WTC11 (cell line): ENCODE measurements at regions not wholly inside any gene's neighbourhood (a gene's known extent, or its start where the extent isn't known, plus 50 kb on each side); places are given as distances from the start of the nearest gene placed in this dataset.

Experiments used
- ATAC-seq: fragments of 200-7000 bp; cut with Tn5 transposase; 2 replicates; pipeline ENCODE4 v1.10.0; 2021; ENCODE audit warnings: mild to moderate bottlenecking, moderate library complexity
- CTCF ChIA-PET: fragments of 300-600 bp; sonication (Branson Sonifier 250); formaldehyde crosslinking; loops from one replicate; lab custom pipeline; 2021; ENCODE audit warnings: antibody characterized with exemption; lab: Charles Lee
- POLR2A ChIA-PET: fragments of 350-600 bp; sonication (Branson Sonifier 250); formaldehyde crosslinking; loops from one replicate; lab custom pipeline; 2021; ENCODE audit warnings: antibody characterized with exemption; lab: Charles Lee
- DNase-seq: peaks from one replicate; pipeline ENCODE4 v3.0.0; 2021; ENCODE audit warnings: low spot score
- H3K27ac Mint-ChIP-seq: 2 replicates; pipeline ENCODE4 v1.8.0; 2021; ENCODE audit warnings: mixed read lengths
- H3K27me3 Mint-ChIP-seq: 2 replicates; pipeline ENCODE4 v1.8.0; 2021; ENCODE audit warnings: low read depth, mild to moderate bottlenecking, moderate library complexity, mixed read lengths
- H3K36me3 Mint-ChIP-seq: 2 replicates; pipeline ENCODE4 v1.8.0; 2021; ENCODE audit warnings: mixed read lengths
- H3K4me1 Mint-ChIP-seq: 2 replicates; pipeline ENCODE4 v1.8.0; 2022; ENCODE audit warnings: mixed read lengths
- H3K4me3 Mint-ChIP-seq: 2 replicates; pipeline ENCODE4 v1.8.0; 2021; ENCODE audit warnings: mild to moderate bottlenecking, moderate library complexity, mixed read lengths
- H3K9me3 Mint-ChIP-seq: 2 replicates; pipeline ENCODE4 v1.8.0; 2021; ENCODE audit warnings: mixed read lengths
- CREB1 ChIP-seq: sonication (generic); formaldehyde crosslinking; IDR thresholded peaks from 2 replicates; pipeline ENCODE4 v1.8.0; 2023; ENCODE audit warnings: mild to moderate bottlenecking, missing genetic modification reagents
- E2F5 ChIP-seq: sonication (generic); formaldehyde crosslinking; IDR thresholded peaks from 2 replicates; pipeline ENCODE4 v1.8.1; 2022; ENCODE audit warnings: mild to moderate bottlenecking, moderate library complexity, missing genetic modification reagents
- EMX1 ChIP-seq: fragments of 250-450 bp; sonication (Bioruptor Pico); IDR thresholded peaks from 2 replicates; pipeline ENCODE4 v1.8.0; 2021; ENCODE audit warnings: mild to moderate bottlenecking
- ERG ChIP-seq: fragments of 250-450 bp; sonication (Bioruptor Pico); IDR thresholded peaks from 2 replicates; pipeline ENCODE4 v1.8.0; 2021; ENCODE audit warnings: mild to moderate bottlenecking
- GABPB1 ChIP-seq: sonication (generic); formaldehyde crosslinking; IDR thresholded peaks from 2 replicates; pipeline ENCODE4 v1.8.1; 2023; ENCODE audit warnings: mild to moderate bottlenecking, missing genetic modification reagents
- GRHL2 ChIP-seq: fragments of 250-450 bp; sonication (Bioruptor Pico); IDR thresholded peaks from 2 replicates; pipeline ENCODE4 v1.8.0; 2022; ENCODE audit warnings: mild to moderate bottlenecking, moderate library complexity; ENCODE audit not compliant: insufficient replicate concordance, severe bottlenecking
- GTF2I ChIP-seq: fragments of 250-450 bp; sonication (Bioruptor Pico); conservative IDR thresholded peaks from 2 replicates; pipeline ENCODE4 v1.4.0; 2021; ENCODE audit warnings: mild to moderate bottlenecking
- HMGA2 ChIP-seq: fragments of 250-450 bp; sonication (Bioruptor Pico); IDR thresholded peaks from 2 replicates; pipeline ENCODE4 v1.4.0; 2021; ENCODE audit warnings: mild to moderate bottlenecking, moderate library complexity
- HMGXB4 ChIP-seq: sonication (generic); formaldehyde crosslinking; IDR thresholded peaks from 2 replicates; pipeline ENCODE4 v1.8.1; 2023; ENCODE audit warnings: mild to moderate bottlenecking, moderate library complexity, missing genetic modification reagents
- JAZF1 ChIP-seq: fragments of 250-450 bp; sonication (Bioruptor Pico); IDR thresholded peaks from 2 replicates; pipeline ENCODE4 v1.9.0; 2021; ENCODE audit warnings: moderate library complexity, mild to moderate bottlenecking, inconsistent platforms
- MXD4 ChIP-seq: fragments of 250-450 bp; sonication (Bioruptor Pico); IDR thresholded peaks from 2 replicates; pipeline ENCODE4 v1.8.0; 2021; ENCODE audit warnings: mild to moderate bottlenecking, moderate library complexity, borderline replicate concordance
- NFE2L1 ChIP-seq: sonication (generic); formaldehyde crosslinking; IDR thresholded peaks from 2 replicates; pipeline ENCODE4 v1.8.1; 2023; ENCODE audit warnings: missing genetic modification reagents
- PRRX2 ChIP-seq: fragments of 250-450 bp; sonication (Bioruptor Pico); IDR thresholded peaks from 2 replicates; pipeline ENCODE4 v1.8.0; 2021; ENCODE audit warnings: mild to moderate bottlenecking
- STAT6 ChIP-seq: sonication (generic); formaldehyde crosslinking; conservative IDR thresholded peaks from 2 replicates; pipeline ENCODE4 v1.8.1; 2023; ENCODE audit warnings: mild to moderate bottlenecking, low read depth, missing genetic modification reagents, moderate library complexity
- TCF7 ChIP-seq: sonication (generic); formaldehyde crosslinking; IDR thresholded peaks from 2 replicates; pipeline ENCODE4 v1.8.0; 2022; ENCODE audit warnings: mild to moderate bottlenecking, low read depth, missing genetic modification reagents, moderate library complexity
- ZNF281 ChIP-seq: sonication (generic); formaldehyde crosslinking; IDR thresholded peaks from 2 replicates; pipeline ENCODE4 v1.8.0; 2023; ENCODE audit warnings: mild to moderate bottlenecking, missing genetic modification reagents
- ZNF396 ChIP-seq: fragments of 250-450 bp; sonication (Bioruptor Pico); IDR thresholded peaks from 2 replicates; pipeline ENCODE4 v1.8.0; 2021; ENCODE audit warnings: mild to moderate bottlenecking, moderate library complexity, borderline replicate concordance
- ZNF416 ChIP-seq: fragments of 250-450 bp; sonication (Bioruptor Pico); IDR thresholded peaks from 2 replicates; pipeline ENCODE4 v1.9.0; 2021; ENCODE audit warnings: mild to moderate bottlenecking, inconsistent platforms
- ZNF423 ChIP-seq: fragments of 250-450 bp; sonication (Bioruptor Pico); IDR thresholded peaks from 2 replicates; pipeline ENCODE4 v2.1.2; 2022; ENCODE audit warnings: mild to moderate bottlenecking, moderate library complexity
- ZNF532 ChIP-seq: fragments of 250-450 bp; sonication (Bioruptor Pico); IDR thresholded peaks from 2 replicates; pipeline ENCODE4 v1.9.0; 2021; ENCODE audit warnings: mild to moderate bottlenecking, borderline replicate concordance

GRCh38 chr6:151716526-151716932, 91.0 kb upstream of the ESR1 start (continued):
- TF ChIP-seq STAT6 (CRISPR knock-in tag): no peak
- TF ChIP-seq ZNF396 (CRISPR knock-in tag): no peak
- TF ChIP-seq HMGXB4 (CRISPR knock-in tag): no peak
- TF ChIP-seq GRHL2 (CRISPR knock-in tag): no peak
- peak; percentile 31; the same call in 1 of the 2 replicates for TF ChIP-seq ZNF281 (CRISPR knock-in tag)
- TF ChIP-seq ZNF416 (CRISPR knock-in tag): no peak
- no peak for TF ChIP-seq CREB1 (CRISPR knock-in tag)
- 0 out of 2 replicates have a peak, but pooled peaks have one; percentile 55 for TF ChIP-seq NFE2L1 (CRISPR knock-in tag)
- TF ChIP-seq MXD4 (CRISPR knock-in tag): no peak
- no peak for TF ChIP-seq ZNF423 (CRISPR knock-in tag)
- 0 out of 2 replicates have a peak, but pooled peaks have one; percentile 79 for TF ChIP-seq ZNF532 (CRISPR knock-in tag)
- no peak for TF ChIP-seq GTF2I (CRISPR knock-in tag)

GRCh38 chr6:151719070-151719469, 88.4 kb upstream of the ESR1 start:
- Mint-ChIP-seq H3K4me3 (no peak overlapping the region), H3K4me1 (peaks cover 11% of the 10 kb centered on the region), H3K9me3 (peaks cover 14% of the 10 kb centered on the region), H3K27ac (no peak overlapping the region), H3K27me3 (no peaks in the 10 kb centered on the region; the same call in 1 of the 2 replicates), H3K36me3 (peaks cover 14% of the 10 kb centered on the region)
- ChIA-PET POLR2A (no interaction called here), CTCF (no interaction called here)
- DNase-seq (no peak), ATAC-seq (no peak)
- TF ChIP-seq EMX1 (CRISPR knock-in tag) (no peak), GRHL2 (CRISPR knock-in tag) (no peak), HMGA2 (CRISPR knock-in tag) (no peak), GABPB1 (CRISPR knock-in tag) (no peak), ERG (no peak), E2F5 (CRISPR knock-in tag) (no peak), PRRX2 (CRISPR knock-in tag) (no peak), TCF7 (CRISPR knock-in tag) (no peak), ZNF281 (CRISPR knock-in tag) (no peak), JAZF1 (CRISPR knock-in tag) (no peak)
